NCI-H1417 (cell line): ENCODE measurements at regions not wholly inside any gene's neighbourhood (a gene's known extent, or its start where the extent isn't known, plus 50 kb on each side); places are given as distances from the start of the nearest gene placed in this dataset.
"Not testable (repeated sequence)": the region's sequence is repeated elsewhere in the genome, so short reads cannot be mapped to it uniquely, and the experiment has no call there.

Experiments
- DNase-seq, 3 experiments: peaks; one replicate each; lab custom pipeline; 2025; lab: John Stamatoyannopoulos, UW

DNA sequence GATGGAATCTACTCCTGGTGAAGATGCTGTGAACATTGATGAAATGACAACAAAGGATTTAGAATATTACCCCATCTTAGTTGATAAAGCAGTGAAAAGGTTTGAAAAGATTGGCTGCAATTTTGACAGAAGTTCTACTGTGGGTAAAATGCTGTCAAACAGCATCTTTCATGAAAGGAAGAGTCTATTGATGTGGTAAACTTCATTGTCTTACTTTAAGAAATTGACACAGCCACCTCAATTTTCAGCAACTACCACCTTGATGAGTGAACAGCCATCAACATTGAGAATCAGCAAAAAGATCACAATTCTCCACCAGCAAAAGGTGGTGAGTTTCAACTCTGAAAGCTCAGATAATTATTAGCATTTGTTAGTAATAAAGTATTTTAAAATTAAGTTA, 310.3 kb upstream of the RBMS1 start:
- DNase-seq: no peak

DNA sequence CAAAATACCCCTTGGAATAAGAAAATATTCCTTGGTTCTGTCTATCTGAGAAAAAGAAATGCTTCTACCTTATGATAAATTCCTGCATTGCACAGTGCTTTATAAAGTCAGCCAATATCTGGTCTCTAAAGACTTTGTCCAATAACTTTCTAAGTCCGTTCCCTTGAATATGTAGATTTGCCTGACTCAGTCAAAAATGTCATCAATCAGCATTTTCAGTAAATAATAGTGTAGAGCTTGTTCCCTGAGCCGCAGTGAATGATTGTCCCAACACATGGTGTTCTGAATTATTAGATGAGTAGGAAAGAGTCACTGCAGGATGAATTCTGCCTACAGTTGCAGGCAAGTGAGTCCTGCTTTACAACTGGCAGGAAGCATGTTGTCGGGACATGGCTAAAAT, 316.8 kb upstream of the RBMS1 start:
- no peak for DNase-seq

DNA sequence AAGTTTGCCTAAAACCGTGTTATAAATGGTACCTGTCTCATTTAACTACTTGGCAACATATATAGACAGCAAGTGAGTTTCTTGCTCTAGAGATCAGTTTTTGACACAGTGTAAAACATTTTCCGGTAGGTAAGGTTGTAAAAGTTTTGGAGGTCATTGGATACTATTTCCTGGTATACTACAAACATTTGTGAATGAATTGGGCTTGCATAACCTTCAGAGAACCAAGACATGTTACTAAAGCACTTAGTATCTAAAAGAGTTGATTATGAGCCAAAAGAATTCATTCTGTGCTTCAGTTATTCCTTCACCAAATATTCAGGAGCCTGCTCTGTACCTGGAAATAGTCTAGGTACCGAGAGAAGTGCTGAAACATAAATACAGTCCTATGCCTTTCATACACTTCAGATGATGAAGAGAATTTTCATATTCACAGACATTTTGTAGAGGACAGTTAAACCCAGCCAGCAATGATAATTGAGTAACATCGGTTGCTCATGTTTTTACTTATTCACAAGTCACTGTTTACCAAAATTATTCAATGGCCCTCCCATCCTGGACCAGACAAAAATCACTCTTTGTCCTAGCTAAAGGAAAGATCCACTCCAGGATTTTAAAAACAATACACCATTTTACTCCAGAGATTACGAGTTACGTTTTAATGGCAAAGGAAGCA, 319.4 kb upstream of the RBMS1 start:
- no peak for DNase-seq

DNA sequence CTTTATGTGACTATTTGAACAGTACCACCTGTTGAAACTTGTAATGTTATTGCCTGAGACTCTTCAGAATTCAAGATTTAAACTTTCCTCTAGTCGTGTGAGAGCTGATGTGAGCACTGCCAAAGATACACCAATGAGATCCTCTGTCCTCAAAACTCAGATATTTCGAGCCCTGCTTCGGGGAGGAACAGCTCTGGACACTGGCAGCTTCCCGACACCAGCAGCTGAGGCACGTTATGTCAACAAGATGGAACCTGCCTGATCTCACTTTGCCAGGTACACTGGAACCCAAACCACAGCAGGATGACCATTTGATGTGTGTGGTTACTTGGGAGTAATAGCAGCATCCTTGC, 319.9 kb upstream of the RBMS1 start:
- DNase-seq: no peak

DNA sequence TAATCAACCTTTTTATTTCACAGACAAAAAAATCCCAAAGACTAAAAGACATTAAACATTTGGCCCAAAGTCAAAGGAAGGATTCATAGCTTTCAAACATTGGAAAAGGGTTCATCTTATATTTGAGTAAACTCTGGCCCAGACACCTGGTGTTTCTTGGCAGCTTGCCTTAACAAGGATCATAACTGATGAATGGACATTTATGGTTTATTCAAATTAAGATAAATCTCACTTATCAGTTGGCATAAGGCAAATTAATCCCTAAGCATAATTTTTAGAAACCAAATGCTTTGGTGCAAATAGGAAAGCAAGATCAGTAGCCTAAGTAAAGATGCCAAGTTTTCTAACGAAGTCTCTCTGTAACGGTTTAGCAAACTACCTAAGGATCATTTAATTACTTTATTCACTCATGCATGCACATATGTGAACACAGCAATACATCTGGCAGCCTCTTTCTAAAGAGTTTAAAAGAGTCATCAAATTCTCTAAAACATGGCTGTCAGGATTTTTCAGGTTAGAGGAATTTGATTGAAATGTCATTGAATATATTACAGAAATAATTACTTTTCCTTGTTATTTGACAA, 323.4 kb upstream of the RBMS1 start:
- peak in 1 of 3 experiments; percentile 13 for DNase-seq

DNA sequence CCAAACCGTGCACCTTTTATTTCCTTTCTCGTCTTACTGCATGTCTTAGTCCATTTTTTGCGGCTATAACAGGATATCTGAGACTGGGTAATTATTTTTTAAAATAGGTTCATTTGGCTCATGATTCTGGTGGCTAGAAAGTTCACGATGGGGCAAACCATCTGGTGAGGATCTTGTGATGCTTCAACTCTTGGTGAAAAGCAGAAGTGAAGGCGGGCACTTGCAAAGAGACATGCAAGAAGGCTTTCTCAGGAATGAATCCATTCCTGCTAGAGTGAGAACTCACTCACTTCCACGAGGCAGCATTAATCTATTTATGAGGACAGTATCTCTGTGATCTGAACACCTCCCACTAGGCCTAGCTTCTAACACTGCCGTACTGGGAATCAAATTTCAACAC, 327.1 kb upstream of the RBMS1 start:
- DNase-seq: no peak

DNA sequence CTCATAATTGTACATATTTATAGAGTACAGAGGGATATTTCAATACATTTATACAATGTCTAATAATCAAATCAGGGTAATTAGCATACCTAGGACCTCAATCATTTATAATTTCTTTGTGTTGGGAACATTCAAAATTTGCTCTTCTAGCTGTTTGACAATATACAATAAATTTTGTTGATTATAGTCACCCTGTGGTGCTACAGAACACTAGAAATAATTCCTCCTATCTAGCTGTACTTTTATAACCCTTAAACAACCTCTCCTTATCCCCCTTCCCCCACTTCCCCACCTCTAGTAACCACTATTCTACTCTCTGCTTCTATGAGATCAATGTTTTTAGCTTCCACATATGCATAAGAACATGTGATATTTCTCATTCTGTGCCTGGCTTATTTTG, 328.4 kb upstream of the RBMS1 start:
- DNase-seq: no peak

DNA sequence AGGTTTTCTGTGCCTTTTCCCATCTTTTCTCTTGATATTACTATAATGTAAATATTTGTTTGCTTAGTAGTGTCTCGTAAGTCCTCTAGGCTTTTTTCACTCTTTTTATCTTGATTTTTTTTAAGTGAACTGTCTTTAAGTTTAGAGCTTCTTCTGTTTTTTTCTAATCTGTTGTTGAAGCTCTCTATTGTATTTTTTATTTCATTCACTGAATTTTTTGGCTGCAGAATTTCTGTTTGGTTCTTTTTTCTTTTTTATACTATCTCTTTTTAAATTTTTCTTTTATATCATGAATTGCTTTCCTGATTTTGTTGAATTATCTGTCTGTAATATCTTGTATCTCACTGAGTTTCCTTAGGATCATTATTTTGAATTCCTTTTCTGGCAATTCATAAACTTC, 331.8 kb upstream of the RBMS1 start:
- DNase-seq: no peak

DNA sequence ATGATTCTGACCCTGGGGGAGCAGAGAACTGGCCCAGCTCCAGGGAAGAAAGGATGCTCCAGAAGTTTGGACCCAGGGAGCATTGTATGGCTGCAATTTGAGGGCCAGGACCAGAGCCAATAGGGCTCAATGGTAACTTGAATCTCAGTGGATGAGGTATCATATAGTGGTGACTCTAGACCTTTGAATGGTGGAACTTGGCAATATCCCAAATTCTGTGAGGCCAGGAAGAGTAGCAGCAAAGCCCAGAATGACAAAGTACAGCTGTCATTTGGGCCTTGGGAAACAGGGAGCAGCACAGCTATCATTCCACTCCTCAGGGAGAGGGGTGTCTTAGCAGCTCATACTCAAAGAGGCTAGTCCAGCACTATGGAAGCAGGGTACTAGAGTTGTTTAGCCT, 332.9 kb upstream of the RBMS1 start:
- DNase-seq: no peak

DNA sequence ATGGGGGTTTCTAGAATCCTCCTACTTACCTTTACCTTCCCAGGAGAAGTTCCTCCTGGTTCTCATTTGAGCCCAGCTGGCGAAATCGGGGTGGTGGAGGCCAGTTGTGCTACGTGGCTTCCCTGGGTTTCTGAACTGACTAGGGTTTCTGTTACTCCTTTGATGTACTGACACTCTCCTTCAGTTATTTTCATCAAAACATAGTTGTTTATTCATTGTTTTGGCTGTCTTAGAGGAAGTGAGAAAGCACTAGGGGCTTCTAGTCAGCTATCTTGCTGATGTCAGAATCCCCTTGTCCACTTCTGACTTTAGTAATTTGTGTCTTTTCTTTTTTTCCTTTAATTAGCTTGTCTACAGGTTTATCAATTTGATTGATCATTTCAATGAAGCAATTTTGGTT, 332.2 kb upstream of the TANK start:
- no peak for DNase-seq

DNA sequence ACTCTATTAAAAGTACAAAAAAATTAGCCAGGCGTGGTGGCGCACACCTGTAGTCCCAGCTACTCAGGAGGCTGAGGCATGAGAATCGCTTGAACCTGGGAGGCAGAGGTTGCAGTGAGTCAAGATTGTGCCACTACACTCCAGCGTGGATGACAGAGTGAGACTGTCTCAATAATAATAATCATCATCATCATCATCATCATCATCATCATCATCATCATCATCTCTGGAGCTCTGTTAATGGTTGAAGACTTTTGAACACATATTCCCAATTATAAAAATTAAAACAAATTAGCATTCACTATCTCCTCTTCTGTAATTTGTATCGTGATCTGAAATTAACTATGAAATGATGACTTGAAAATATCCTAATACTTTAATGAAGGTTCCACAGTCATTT, 327.8 kb upstream of the TANK start:
- DNase-seq: not testable (repeated sequence)

DNA sequence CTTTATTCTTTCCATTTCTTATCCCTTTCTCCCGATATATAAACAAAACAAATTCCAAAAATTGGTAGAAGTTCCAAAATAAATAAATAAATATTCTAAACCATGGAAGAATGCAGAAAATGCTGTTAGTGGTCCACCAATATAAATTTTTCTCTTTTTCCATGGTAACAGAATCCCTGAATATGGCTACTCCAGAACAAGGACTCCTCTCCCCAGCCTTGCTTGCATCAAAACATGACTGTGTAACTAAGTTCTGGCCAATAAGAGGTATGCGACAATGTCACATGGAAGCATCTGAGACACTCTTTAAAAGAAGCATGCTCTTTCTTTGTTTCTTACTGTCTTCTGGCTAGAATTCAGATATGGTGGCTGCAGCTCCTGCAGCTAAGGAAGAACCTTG, 325.1 kb upstream of the TANK start:
- no peak for DNase-seq

DNA sequence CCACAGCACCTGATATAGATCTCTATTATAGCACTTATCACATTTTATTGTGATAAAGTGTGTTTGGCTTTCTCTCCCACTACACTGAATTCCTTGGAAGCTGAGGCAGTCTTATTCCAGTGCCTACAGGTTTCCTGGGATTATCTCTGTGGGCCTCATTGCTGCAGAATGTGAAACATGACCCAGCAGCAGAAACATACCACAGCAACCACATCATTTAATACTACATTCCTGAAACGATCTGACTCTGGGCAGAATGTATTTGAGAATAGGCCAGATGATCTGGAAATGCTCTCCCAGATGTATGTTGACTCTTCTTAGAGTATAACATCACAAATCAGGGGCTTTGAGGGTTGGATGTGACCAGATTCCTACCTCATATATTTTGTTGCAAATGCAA, 323.5 kb upstream of the TANK start:
- no peak for DNase-seq

DNA sequence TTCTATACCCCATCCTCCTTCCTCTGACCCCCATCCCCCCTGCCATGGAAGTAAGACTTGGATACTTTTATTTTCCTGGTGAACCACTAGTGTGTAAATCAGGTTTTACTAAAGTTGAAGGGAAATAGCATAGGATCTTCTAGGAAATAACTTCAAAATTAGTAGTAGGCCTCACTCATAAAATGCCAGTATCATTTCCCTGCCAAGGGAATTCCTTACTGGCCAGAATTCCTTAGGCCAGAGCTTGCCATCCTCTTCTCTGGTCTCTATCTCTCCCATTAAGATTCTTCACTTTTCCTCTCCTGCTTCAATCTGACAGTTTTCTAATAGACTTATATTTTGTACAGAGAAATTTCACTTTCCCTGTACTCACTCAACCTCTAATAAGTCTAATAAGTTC, 322.8 kb upstream of the TANK start:
- DNase-seq: no peak

DNA sequence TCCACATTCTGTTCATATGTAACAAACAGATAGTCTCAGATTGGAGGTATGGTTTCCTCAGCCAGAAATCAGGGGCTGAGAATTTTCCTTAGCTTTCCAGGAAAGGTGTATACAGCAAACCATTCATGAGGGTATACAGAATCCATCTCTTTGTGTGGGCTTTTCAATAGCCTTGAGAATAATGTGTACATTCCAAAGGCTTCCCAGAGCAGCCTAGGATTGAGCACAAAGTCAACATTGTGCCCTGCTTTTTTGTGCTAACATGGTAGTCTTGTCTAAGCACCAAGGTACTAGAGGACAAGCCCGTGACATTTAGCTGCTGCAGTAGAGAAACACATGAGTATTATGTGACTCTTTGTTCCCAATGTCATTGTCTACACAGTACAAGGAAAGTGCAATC, 322.1 kb upstream of the TANK start:
- no peak for DNase-seq

DNA sequence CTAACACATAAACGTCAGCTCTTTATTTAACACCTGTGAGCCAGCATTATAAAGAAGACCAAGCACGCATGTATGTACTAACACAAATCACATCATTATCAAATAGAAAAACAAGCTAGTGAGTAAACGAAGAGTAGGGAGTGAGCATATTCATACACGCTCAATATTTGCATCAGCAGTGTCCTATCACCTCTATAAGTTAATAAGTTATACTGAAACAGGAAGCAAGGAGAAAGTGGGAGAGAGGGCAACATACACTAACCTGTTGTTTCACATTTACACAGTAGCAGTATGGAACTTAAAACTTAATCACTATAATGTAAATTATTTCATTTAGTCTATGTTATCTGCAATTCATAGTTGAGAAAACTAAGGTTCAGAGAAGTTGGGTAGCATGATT, 321.5 kb upstream of the TANK start:
- DNase-seq: no peak

DNA sequence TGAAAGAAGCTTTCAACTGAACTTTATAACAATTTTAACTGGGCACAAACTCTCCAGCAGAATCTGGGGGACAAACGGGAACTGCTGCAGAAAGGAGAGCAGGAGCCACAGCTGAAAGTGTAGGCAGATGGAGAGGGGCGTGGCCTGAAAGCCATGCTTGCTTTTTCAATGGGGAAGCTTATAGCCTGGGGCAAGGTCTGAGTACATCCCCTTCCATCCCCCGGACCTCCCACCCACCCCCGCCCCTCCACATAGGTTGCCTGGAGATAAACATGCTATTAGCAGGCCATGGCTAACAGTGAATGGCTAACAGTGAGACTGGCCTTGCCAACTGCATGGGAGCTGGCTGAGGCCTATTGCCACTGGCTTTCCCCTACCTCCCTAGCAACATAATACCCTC, 317.9 kb upstream of the TANK start:
- peak in 1 of 3 experiments; percentile 4 for DNase-seq

DNA sequence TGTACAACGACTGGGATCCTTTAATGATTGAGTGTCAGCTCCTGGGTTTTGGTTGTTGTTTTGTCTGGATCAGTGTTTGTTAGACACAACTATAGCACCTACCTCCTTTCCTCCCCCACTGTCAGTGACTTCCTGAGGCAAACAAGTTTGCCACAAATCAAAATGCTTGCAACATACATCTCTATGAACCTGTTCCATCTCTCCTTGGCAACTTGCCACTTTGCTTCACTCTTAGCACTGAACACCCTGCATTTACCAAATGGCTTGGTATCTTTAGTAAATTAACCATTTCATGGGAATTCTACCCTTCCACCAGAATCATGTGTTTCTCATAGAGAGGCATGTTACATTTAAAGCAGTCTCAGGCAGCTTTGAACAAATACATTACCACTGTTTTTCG, 301.1 kb upstream of the TANK start:
- DNase-seq: peak in 1 of 3 experiments; percentile 23

DNA sequence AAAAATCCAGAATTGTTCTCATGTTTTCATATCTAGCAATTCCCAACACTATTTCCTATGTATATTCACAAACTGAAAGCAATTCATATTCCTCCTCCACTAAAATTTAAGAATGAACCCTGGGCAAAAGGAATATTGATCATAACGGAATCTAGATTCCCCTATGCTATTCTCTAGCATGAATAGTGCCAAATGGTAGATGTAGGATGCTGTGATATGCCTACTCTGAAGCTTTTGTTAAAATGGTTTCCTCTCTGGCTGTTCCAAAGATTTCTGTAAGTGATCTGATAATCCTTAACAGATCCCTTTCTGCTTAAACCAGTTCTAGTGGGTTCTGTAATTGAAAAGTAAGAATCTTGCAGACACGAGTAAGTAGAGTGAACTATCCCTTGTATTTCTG, 298.0 kb upstream of the TANK start:
- no peak for DNase-seq

DNA sequence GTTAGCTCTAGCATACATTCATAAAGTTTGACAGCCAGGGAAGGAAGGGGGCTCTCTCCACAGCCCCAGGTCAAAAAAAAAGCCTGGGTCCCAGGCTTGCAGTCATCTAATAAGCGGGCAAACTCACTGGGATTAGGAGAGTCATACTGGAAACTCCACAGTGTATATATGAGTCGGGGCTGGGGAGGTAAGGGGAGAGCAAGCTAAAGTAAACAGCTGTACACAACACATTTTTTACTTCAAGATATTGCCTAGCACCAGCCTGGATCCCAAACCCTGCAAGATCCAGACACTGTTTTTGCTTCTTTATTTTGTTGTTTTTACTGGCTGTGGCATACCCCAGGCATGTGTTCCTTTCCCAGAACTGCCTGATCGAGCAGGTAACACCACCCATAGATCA, 291.3 kb upstream of the TANK start:
- DNase-seq: no peak

DNA sequence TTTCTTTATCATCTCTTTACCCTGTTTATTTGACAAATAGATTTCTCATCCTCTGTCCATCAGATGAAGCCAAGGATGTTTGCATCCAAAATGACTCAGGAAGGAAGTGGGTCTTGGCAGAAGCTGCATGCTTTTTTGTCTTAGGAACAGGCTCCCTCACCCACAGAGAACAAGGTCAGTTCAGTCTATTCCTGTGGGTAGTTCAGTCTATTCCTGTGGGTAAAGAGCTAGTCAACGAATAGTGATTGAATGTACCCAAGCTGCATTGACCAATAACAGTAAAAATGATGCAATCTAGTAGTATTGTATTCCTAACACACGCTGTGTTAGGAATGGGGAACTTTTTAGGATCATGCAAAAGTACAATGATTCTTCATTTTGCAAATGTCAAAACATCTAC, 290.8 kb upstream of the TANK start:
- no peak for DNase-seq

DNA sequence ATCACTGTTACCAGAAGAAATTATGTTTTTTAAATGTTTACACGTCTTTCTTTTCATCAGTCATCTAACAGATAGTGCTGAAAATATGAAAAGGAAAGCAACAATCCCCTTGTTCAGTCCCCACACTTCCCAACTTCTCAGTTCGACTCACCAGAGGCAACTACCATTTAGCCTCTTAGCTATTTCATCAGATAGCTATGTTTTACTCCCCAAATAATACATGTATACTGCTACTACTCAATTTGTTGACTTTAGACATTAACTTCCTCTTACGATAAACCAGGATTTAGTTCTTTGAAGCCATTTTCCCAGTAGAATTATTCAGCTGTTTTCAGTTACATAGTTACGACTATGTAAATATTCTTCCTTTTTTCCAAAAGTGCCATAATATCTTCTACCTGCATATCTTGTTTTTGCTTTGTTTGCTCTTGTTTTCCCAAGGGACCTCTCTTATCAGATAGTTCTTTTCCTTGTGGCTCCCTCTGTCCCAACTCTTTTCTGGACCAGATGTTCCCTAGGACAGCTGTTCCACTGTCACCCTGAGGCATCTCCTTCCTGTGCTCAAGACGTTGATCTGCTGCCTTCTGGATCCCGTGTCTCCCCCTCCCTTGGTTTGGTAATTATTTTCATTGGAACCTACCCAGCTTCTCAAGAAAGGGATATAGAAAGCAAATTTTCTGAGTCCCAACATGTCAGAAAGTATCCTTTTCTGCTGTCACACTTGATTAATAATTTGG, 289.3 kb upstream of the TANK start:
- no peak for DNase-seq

DNA sequence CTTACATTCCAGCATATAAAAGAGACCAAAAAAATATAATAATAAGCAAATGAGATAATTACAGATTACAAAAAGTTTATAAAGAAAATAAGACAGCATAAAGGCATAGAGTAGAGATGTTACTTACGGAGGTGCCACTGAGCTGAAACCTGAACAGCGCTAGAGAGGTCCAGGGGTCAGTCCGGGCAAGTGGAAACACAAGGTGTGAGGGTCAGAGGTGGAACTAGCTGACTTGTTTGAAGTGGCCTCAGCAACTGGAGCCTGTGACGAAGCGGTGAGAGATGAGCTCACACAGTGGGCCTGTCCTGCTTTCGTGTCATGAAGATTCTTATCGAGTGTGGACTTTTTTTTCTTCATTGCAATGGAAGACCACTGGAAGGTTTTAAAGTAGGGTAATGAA, 288.3 kb upstream of the TANK start:
- no peak for DNase-seq

DNA sequence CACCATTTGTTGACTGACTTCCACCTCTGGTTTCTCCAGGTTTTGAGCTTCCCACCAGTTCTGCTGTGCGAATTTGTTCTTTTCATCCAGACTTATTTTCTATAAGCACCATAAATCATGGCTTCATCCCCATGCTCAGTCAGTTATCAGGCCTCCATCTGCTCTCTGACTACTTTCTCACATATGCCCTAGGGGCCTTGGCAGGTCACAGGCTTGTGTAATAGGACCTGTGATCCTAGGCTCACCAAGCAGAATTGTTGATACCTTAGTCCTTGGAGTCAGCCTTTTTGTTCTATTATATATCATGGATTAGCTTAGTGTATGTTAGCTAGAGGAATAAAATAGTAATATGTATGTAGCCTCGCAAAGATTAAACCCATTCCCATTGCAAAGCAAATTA, 284.2 kb upstream of the TANK start:
- DNase-seq: no peak
